ENCODE measurements at regions not wholly inside any gene's neighbourhood (a gene's known extent, or its start where the extent isn't known, plus 50 kb on each side); places are given as distances from the start of the nearest gene placed in this dataset.

DNA sequence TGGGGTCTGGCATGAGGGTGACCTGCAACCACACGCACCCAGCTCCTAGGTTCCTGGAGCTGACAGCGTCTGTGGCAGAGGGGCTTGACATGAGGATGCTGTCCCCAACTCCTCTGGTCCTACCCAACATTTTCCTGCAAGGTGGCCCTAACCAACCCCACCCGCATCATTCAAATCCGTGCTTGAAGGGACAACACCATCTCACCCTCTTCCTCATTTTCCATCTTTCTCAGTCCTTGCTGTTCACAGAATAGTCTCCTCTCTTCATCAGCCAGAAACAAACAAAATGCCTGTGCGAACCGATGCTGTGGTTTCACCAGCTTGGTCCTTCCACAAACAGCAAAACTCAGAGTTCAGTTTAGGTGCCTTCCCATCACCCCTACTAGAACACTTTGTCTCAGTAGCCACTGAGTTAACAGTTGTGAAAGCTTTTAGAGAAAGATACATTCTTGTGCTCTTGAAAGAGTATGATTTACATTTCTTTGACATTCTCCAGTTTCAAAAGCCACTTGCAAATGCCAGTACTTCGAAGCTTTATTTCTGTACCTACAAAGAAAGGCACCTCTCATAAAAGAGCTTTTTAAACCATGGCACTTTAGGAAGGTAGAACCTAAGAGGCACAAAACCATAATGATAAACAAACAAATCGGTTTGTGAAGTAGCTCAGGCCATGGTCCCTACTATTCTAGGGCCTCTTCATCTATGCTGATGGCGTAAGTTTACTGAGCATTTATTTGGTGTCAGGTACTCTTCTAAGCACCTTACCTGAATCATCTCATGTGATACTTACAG is 360.1 kb downstream of the SHQ1 start:
- DNase-seq = no peak
- ATAC-seq = no peak
- intact Hi-C loops (cut with DNase I) = no loop called here

GRCh38 chr3:72487078-72487765 is 361.0 kb downstream of the SHQ1 start:
- intact Hi-C loops (cut with DNase I) = no loop called here
- peak; percentile 72 for DNase-seq
- peak; percentile 64 to 79 for ATAC-seq

- ATAC-seq (peak; percentile 41 to 75), DNase-seq (no peak)
- intact Hi-C loops (cut with DNase I) = no loop called here
Observed at GRCh38 chr3:72485641-72486040, 362.6 kb downstream of the SHQ1 start.

DNA sequence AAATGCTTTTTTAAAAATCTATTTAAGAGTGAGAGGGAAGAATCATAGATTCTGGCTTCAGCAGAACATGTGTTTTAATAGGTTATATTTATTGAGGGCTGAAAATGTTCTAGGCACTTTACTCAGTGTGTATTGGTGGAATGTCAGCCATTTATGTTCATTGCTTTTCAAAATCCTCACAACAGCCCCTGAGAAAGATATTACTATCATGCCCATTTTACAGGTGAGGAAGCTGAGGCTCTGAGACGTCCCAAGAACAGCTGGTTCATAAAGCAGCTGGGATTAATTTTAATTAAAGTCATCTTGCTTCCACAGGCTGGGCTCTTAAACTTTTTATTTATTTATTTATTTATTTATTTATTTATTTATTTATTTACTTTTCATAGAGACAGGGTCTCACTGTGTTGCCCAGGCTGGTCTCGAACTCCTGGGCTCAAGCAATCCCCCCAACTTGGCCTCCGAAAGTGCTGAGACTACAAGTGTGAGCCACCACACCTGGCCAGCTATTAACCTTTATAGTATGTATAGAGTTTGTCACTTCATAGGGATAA is 364.6 kb downstream of the SHQ1 start:
- DNase-seq = no peak
- intact Hi-C loops (cut with DNase I) = no loop called here
- ATAC-seq = no peak

DNA sequence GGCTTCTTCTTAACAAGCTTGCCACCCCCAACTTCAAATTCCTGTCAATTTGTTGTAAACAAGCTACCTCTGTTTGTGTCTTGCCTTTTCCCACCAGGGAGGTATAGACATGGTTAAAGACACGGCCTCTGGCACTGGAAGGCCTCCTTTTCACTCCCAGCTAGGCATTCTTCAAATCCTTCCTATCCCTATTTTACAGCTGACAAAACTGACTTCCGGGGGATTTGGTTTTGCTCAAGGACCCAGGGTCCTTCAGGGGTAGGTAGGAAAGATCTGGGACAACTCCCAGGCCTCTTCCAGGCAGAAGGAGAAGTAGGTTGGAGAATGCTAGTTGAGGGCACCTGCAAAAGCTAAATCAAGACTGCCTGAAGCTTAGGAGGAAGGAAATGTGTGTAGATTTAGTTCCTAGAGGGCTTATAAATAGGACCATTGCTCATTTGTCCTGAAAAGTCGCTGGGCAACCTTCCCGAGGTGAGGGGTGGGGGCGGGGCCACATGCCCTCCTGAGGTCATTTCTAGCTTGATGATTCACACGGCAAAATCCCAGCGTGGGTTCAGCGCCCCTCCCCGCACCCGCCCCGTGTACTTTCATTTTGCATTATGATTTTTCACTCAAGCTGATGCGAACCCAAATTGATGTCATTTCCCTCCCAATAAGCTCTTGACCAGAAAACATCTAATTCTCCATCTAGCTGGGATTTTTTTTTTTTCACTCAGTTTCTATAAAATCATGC is 365.5 kb downstream of the SHQ1 start:
- intact Hi-C loops (cut with DNase I) = no loop called here
- DNase-seq = peak; percentile 81
- ATAC-seq = peak; percentile 67 to 87

- ATAC-seq (no peak), DNase-seq (no peak)
- intact Hi-C loops (cut with DNase I) = no loop called here
Observed at GRCh38 chr3:72481542-72481941, 366.7 kb downstream of the SHQ1 start.

DNA sequence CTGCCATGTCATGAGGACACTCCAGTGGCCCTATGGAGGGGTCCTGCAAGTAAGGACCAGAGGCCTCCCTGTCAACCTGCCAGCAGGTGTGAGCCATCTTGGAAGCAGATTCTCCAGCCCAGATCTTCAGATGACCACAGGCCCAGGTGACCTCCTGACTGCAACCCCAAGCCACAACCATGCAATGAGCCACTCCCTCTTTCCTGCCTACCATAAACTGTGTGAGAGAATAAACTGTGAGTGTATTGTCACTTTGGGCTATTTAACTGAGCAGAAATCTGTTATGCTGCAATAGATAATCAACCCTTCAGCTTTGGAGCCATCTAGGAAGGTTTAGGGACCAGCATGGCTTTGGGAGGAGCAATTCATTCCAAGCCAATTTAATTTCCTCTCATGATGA is 367.9 kb downstream of the SHQ1 start:
- ATAC-seq (no peak), DNase-seq (no peak)
- intact Hi-C loops (cut with DNase I) = no loop called here

DNA sequence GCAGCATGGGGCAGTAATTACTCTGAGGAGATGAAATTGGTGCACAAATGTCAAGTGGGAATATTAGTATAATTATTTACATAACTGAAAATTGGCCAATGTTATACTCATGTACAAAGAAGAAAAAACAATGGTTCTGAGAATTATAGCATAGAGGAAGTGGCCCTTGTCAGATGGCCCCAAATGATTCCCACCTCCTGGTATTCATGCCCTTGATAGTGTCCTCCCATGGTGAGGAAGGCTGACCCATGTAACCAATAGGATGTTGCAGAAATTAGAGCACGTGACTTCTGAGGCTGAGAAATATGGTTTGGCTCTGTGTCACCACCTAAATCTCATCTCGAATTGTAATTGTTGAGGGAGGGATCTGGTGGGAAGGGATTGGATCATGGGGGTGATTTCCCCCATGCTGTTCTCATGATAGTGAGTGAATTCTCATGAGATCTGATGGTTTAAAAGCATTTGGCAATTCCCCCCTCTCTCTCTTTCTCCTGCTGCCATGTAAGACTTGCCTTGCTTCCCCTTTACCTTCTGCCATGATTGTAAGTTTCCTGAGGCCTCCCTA is 368.5 kb downstream of the SHQ1 start:
- DNase-seq (no peak), ATAC-seq (no peak)
- intact Hi-C loops (cut with DNase I) = no loop called here

- intact Hi-C loops (cut with DNase I) = no loop called here
- ATAC-seq (no peak), DNase-seq (no peak)
Observed at GRCh38 chr3:72476139-72476483, 372.1 kb downstream of the SHQ1 start.

DNA sequence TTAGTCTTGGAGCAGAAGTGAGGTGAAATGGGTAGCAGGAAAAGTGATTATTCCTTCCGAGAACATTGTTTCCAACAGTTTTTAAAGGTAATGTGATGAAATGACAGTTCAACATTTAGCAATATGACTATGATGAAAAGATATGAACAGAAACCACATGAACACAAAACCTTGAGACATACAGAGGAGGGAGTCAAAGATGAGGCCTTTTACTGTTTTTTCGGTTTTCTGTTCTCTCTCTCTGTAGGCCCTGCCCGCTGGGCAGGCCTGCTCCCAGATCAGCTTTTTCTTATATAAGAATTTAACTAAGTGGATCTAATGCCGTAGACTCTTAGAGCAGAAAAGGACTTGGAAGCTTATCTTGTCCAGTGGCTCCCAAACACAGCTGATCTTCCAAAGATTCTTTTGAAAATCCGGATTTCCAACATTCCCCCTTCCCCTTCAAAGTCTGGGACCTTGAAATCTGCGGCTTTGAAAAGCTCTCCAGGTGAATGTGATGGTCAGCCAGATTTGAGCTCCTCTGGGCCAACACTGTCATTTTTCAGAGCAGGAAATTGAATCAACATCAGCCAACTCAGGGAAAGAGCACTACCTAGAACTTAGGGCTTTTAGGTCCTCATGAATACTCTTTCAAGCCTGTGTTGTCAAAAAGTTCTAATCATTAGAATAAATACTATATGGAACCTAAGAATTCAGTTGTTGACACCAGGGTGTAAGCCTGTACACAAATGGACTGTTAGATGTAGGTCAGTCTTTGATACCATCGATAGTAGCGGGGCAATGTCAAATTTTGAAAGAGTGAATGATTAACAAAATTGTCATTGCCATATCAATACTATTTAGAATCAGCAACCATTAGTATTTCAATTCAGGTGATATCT is 372.7 kb downstream of the SHQ1 start:
- ATAC-seq (no peak), DNase-seq (no peak)
- intact Hi-C loops (cut with DNase I) = no loop called here

GRCh38 chr3:72474775-72475174 is 373.5 kb downstream of the SHQ1 start:
- DNase-seq (no peak), ATAC-seq (no peak)
- intact Hi-C loops (cut with DNase I) = no loop called here

GRCh38 chr3:72473156-72473555 is 375.1 kb downstream of the SHQ1 start:
- no peak for ATAC-seq
- intact Hi-C loops (cut with DNase I) = no loop called here
- DNase-seq = no peak

GRCh38 chr3:72470904-72471417 is 377.3 kb downstream of the SHQ1 start:
- intact Hi-C loops (cut with DNase I) = no loop called here
- no peak for ATAC-seq
- no peak for DNase-seq

GRCh38 chr3:72465853-72466252 is 382.4 kb downstream of the SHQ1 start:
- intact Hi-C loops (cut with DNase I) = no loop called here
- DNase-seq = no peak
- ATAC-seq = peak in 1 of 2 donors; percentile 48

DNA sequence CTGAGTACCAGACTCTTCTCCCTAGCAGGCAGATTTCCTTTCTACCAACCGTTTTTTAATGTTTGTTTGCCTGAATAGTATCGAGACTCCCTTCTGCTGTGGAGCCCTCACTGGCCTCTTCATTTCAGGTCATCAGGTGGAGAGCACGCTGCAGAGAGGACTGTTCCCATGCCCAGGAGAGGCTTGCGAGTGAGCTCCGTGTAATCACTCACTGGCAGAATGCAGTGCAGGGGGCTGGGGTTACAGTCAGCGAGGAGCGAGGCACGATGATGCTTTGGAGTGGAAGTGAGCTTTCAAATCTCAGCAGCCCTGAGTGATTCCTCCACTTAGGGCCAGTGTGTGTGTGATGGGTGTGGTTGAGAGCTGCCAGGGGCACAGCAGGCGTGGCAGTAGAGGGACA is 385.2 kb downstream of the SHQ1 start:
- peak in 1 of 2 donors; percentile 19 for ATAC-seq
- DNase-seq = no peak
- intact Hi-C loops (cut with DNase I) = no loop called here

DNA sequence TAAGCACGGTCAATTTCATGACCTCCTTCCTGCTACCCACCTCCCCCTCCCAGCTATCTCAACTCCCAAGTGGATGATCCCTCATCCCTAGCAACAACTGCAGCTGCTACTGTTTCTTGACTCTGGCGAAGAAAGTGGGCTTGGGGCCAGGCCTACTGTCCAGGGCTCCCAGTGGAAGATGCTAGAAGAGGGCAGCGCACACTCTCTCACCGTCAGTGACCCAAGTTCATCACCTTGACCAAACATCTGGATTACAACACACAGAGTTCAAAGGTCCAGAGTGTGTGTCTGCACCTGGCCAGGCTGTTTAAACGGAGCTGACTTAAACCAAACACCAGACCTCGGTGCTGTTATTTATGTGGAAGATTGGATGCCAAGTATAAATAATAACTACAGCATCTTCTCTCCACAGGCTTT is 385.6 kb downstream of the SHQ1 start:
- DNase-seq = peak; percentile 55
- ATAC-seq = peak in 1 of 2 donors; percentile 62
- intact Hi-C loops (cut with DNase I) = no loop called here

GRCh38 chr3:72461787-72462186 is 386.5 kb downstream of the SHQ1 start:
- ATAC-seq (peak; percentile 71 to 85), DNase-seq (peak; percentile 64)
- intact Hi-C loops (cut with DNase I) = no loop called here

Data from left cardiac atrium (tissue), 4 donors.